Tibial nerve (tissue), 4 donors: ENCODE measurements at regions not wholly inside any gene's neighbourhood (a gene's known extent, or its start where the extent isn't known, plus 50 kb on each side); places are given as distances from the start of the nearest gene placed in this dataset.

Source experiments
- DNase-seq, 2 donors: peaks; one replicate each; pipeline ENCODE4 v3.0.0-alpha.2; 2019; ENCODE audit warnings: low spot score in 2 of 2
- H3K27ac ChIP-seq, 4 donors: fragments of 200-600 bp; sonication (generic) in 3 of 4; one replicate each; pipeline ENCODE4 v1.5.1; 2017 to 2019; ENCODE audit warnings: mild to moderate bottlenecking in 1 of 4
- H3K27me3 ChIP-seq, 2 donors: fragments of 200-600 bp; sonication (generic) in 1 of 2; one replicate each; pipeline versions ENCODE4 v1.5.1 to v1.6.0; 2017 to 2019
- H3K36me3 ChIP-seq, 3 donors: fragments of 200-600 bp; sonication (generic); one replicate each; pipeline ENCODE4 v1.5.1; 2018 to 2019
- H3K4me1 ChIP-seq, 4 donors: fragments of 200-600 bp; sonication (generic) in 3 of 4; one replicate each; pipeline ENCODE4 v1.5.1; 2017 to 2019
- H3K4me3 ChIP-seq, 4 donors: fragments of 200-600 bp; sonication (generic) in 3 of 4; one replicate each; pipeline ENCODE4 v1.5.1; 2017 to 2019; ENCODE audit warnings: mild to moderate bottlenecking in 1 of 4, moderate library complexity in 1 of 4
- H3K9me3 ChIP-seq, 4 donors: fragments of 200-600 bp; sonication (generic) in 3 of 4; one replicate each; pipeline ENCODE4 v1.5.1; 2017 to 2019
- CTCF ChIP-seq, 5 experiments: fragments of 200-600 bp in 3 of 5; fragments of 450-650 bp in 2 of 5; sonication (generic) in 3 of 5; IDR thresholded peaks; one replicate each; pipeline ENCODE4 v1.5.1; 2016 to 2019; ENCODE audit warnings: antibody characterized with exemption in 5 of 5, mild to moderate bottlenecking in 3 of 5, moderate library complexity in 2 of 5
- EP300 ChIP-seq, 2 donors: sonication (generic); formaldehyde crosslinking; IDR thresholded peaks; one replicate each; pipeline ENCODE4 v1.6.1; 2017; ENCODE audit warnings: antibody characterized with exemption in 2 of 2, mild to moderate bottlenecking in 1 of 2
- POLR2A ChIP-seq, 2 donors: fragments of 450-650 bp; IDR thresholded peaks; one replicate each; pipeline ENCODE4 v1.6.1; 2017; ENCODE audit warnings: antibody characterized with exemption in 2 of 2, mild to moderate bottlenecking in 2 of 2, moderate library complexity in 2 of 2
- WGBS, 2 donors: methylation state at CpG; one replicate each; pipeline ENCODE4 v1.1.5; 2018; 5-methylcytosine and 5-hydroxymethylcytosine counted together

- H3K36me3 ChIP-seq: no peaks in the 10 kb centered on the region
- H3K9me3 ChIP-seq: no peaks in the 10 kb centered on the region
- H3K4me1 ChIP-seq: no peaks in the 10 kb centered on the region
- H3K27ac ChIP-seq: no peak overlapping the region
- no peaks in the 10 kb centered on the region for H3K27me3 ChIP-seq
- H3K4me3 ChIP-seq: no peak overlapping the region
- no peak for DNase-seq
- no peak for TF ChIP-seq POLR2A (IDR thresholded peaks at IDR 0.05)
Measured at GRCh38 chr5:147989994-147990393, 73.8 kb upstream of the SPINK5 start.

GRCh38 chr5:147989239-147989638 is 74.5 kb upstream of the SPINK5 start:
- Histone ChIP-seq H3K9me3 (no peaks in the 10 kb centered on the region), H3K27me3 (no peaks in the 10 kb centered on the region), H3K4me1 (no peaks in the 10 kb centered on the region), H3K36me3 (no peaks in the 10 kb centered on the region), H3K4me3 (no peak overlapping the region), H3K27ac (no peak overlapping the region)
- TF ChIP-seq POLR2A (IDR thresholded peaks at IDR 0.05) (no peak), EP300 (IDR thresholded peaks at IDR 0.05) (no peak), CTCF (IDR thresholded peaks at IDR 0.05) (no peak)
- WGBS, 2 donors: 44 to 54% methylated on average over 1 of the region's 1 CpG
- no peak for DNase-seq

- Histone ChIP-seq H3K4me1 (no peaks in the 10 kb centered on the region), H3K9me3 (no peaks in the 10 kb centered on the region), H3K36me3 (no peaks in the 10 kb centered on the region), H3K4me3 (no peak overlapping the region), H3K27ac (no peak overlapping the region), H3K27me3 (no peaks in the 10 kb centered on the region)
- no peak for TF ChIP-seq EP300 (IDR thresholded peaks at IDR 0.05)
- no peak for TF ChIP-seq CTCF (IDR thresholded peaks at IDR 0.05)
- TF ChIP-seq POLR2A (IDR thresholded peaks at IDR 0.05): no peak
- 80 to 81% methylated on average over 2 of the region's 2 CpGs for WGBS, 2 donors
- DNase-seq: no peak
Measured at GRCh38 chr5:147986134-147986757, 77.5 kb upstream of the SPINK5 start.

- Histone ChIP-seq H3K27me3 (no peaks in the 10 kb centered on the region), H3K9me3 (no peaks in the 10 kb centered on the region), H3K4me3 (no peak overlapping the region), H3K4me1 (no peaks in the 10 kb centered on the region), H3K36me3 (no peaks in the 10 kb centered on the region), H3K27ac (no peak overlapping the region)
- no peak for DNase-seq
- WGBS, 2 donors: 79 to 87% methylated on average over 5 of the region's 5 CpGs
- TF ChIP-seq EP300 (IDR thresholded peaks at IDR 0.05) (no peak), POLR2A (IDR thresholded peaks at IDR 0.05) (no peak)
Measured at GRCh38 chr5:147985608-147986007, 78.2 kb upstream of the SPINK5 start.

- no peaks in the 10 kb centered on the region for H3K4me1 ChIP-seq
- no peak for TF ChIP-seq EP300 (IDR thresholded peaks at IDR 0.05)
- TF ChIP-seq POLR2A (IDR thresholded peaks at IDR 0.05): no peak
- TF ChIP-seq CTCF (IDR thresholded peaks at IDR 0.05): no peak
- no peaks in the 10 kb centered on the region for H3K9me3 ChIP-seq
- H3K36me3 ChIP-seq: no peaks in the 10 kb centered on the region
- 81 to 82% methylated on average over 1 of the region's 1 CpG for WGBS, 2 donors
- no peak overlapping the region for H3K4me3 ChIP-seq
- no peak for DNase-seq
- no peaks in the 10 kb centered on the region for H3K27me3 ChIP-seq
- no peak overlapping the region for H3K27ac ChIP-seq
Measured at GRCh38 chr5:147983742-147984141, 77.4 kb upstream of the C5orf46 start.

- Histone ChIP-seq H3K27ac (no peak overlapping the region), H3K27me3 (no peaks in the 10 kb centered on the region), H3K36me3 (no peaks in the 10 kb centered on the region), H3K4me1 (no peaks in the 10 kb centered on the region), H3K9me3 (peaks cover 0 to 7% (median 0%) of the 10 kb centered on the region in 4 donors), H3K4me3 (no peak overlapping the region)
- no peak for DNase-seq
- TF ChIP-seq POLR2A (IDR thresholded peaks at IDR 0.05) (no peak), EP300 (IDR thresholded peaks at IDR 0.05) (no peak), CTCF (IDR thresholded peaks at IDR 0.05) (no peak)
- WGBS, 2 donors: 58 to 79% methylated on average over 1 of the region's 1 CpG
Measured at GRCh38 chr5:147981074-147981473, 74.7 kb upstream of the C5orf46 start.
